Activated gamma-delta T cell (primary cell): ENCODE measurements at regions not wholly inside any gene's neighbourhood (a gene's known extent, or its start where the extent isn't known, plus 50 kb on each side); places are given as distances from the start of the nearest gene placed in this dataset.
"Not testable (repeated sequence)": the region's sequence is repeated elsewhere in the genome, so short reads cannot be mapped to it uniquely, and the experiment has no call there.

Experiments used
- DNase-seq: peaks from one replicate; lab custom pipeline; 2025; lab: John Stamatoyannopoulos, UW

DNA sequence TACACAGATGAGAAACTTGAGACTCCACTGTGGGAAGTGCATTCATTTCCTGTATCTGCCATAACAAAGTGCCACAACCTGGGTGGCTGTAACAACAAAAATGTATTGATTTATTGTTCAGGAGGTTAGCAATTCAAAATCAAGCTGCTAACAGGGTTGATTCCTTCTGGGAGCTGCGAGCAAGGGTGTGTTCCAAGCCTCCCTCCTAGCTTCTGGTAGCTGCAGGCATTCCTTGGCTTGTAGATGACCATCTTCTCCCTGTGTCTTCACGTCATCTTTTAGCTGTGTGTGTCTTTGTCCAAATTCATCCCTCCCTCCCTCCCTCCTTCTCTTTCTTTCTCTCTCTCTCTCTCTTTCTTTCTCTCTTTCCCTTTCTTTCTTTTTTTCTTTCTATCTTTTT, 258.1 kb downstream of the MSX2 start:
- DNase-seq: no peak

DNA sequence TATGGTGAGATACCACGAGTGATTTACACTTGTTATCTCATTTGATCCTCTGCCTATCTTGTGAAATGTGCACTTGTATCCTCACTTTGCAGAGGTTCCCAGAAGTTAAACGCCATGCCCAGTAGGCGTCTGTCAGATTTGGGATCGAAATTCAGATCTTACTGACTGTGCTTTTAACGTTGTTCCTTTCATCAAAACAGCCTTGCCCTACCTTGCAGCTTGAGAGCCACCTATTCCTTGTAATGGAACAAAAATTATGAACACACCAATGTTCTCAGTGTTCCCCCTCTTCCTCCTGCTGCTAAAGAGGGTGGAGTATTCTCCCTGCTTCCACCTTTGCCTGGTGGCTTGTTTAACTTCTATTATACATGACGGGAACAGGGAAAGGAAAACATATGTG, 257.0 kb downstream of the MSX2 start:
- no peak for DNase-seq

DNA sequence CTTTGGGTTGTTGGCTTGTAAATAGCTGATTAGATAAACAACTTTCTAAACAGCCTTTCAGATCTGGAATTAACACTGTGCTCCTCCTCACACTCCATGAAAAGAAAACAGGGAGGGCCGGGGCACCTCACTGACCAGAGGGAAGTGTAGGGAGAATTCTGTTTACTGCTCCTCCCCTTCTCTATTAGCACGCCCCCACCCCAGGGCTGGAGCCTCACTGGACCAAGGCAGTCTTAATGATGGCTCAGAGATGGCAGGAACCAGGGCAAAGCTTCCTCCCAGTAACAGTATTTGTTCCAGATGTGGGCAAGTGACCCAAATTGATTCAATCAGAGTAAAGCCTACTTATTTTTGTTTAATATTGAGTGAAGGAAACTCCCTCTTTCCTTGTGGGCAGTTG, 256.6 kb downstream of the MSX2 start:
- DNase-seq: no peak

DNA sequence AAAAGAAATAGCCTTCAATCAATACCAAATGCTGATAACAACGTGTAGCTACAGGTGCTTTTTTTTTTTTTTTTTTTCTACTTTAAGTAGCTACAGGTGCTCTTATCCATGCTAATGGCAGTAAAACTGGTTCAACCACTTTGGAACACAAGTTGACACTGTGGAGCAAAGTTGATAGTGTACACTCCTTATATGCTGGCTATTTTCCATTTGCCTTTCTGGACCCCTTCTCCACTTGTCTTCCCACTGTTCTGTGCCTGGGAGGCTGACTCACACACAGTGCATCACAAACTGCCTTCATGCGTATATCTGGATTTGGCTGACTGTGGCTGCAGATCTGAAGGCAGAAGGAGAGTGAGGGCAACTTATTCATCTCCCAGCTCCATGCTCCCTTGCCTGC, 247.9 kb downstream of the MSX2 start:
- DNase-seq: no peak

DNA sequence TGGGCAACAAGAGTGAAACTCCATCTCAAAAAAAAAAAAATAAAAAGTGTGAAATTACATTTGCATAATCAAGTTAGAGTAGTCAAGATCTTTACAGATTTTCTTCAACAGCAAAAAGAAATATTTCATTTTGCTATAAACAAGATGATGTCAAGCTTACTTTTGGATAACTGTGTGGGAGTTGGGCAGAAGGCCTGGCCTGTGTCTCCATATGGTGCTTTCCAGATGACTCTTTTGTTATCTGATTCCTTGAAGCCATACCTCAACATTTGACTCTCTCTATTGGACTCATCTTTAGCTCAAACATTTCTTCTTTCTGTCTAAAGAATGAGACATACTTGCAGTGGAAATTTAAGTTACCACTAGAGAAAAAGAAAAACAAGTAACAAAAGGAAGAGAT, 246.8 kb downstream of the MSX2 start:
- DNase-seq: no peak

DNA sequence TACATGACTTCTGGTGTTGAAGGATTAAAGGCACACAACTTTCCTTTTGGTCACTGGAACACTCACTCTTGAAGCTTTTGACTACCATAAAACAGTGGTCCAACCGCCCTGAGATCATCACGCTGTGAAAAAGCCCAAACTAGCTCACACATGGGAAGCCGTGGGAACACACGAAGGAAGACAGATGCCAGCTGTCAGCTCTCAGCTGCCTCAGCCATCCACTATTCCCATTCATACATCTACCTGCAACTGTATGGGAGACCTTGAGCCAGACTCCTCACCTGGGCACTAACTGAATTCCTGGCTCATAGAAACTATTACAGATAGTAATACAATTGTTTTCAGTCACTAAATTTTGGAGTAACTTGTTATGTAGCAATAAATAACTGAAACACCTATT, 246.1 kb downstream of the MSX2 start:
- DNase-seq: no peak

DNA sequence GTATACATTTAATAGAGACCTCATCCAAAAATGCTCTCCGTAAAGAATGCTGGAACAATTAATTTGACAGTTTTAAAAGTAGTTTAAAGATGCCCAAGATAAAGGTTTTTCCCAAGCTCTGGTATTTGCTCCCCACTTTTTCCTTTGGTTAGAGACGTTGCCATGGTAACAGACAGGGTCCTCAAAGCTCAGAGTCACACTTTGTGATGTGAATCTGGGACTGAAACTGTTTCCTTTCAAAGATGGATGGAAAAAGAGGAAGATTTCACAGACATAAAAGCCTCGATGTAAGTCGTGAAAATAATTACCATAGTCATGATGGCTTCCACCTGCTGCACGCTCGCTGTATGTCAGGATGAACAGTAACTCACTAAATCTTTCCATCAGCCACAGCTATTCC, 229.5 kb downstream of the MSX2 start:
- DNase-seq: no peak

DNA sequence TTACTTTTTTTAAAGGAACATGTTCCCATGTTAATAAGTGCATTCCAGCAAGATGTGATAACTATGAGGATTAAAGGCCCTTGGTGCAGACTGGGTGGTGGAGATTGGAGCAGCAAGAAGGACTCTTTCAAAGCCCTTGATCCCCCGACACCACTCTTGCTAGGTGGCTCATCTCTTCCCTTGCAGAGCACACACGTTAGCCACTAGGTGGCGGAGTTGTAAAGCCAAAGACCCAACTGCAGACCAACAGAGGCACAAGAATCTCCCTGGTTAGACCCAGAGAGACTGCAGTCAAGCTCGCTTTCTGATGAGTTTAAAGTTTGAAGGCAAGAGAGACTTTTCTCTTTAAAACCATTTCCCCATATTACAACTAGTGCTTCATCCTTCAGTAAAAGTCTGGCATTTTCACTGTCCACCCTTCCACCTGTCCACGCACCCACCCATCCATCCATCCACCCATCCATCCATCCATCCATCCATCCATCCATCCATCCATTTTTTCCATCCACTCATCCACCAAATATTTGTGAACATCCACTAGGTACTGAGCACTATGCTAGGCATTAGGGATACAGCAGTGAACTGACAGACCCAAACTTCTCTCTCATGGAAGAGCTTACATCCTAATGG, 226.9 kb downstream of the MSX2 start:
- DNase-seq: no peak

DNA sequence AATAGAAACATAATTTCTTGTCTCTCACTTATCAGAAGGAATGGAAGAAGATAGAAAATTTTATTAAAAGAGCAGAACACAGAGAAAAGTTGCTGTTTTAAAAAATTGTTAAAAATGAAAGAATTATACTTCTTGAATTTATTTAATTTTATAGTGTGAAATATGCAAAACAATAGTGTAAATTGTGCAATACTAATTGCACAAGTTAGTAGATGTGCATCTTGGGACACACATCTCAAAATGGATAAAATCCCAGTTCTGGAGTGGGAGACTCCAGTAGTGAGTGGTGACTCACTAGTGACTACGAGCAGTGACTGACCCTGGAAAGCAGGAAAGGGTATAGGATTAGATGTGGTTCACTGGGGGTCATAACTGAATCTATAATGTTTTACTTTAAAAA, 223.2 kb downstream of the MSX2 start:
- DNase-seq: no peak

DNA sequence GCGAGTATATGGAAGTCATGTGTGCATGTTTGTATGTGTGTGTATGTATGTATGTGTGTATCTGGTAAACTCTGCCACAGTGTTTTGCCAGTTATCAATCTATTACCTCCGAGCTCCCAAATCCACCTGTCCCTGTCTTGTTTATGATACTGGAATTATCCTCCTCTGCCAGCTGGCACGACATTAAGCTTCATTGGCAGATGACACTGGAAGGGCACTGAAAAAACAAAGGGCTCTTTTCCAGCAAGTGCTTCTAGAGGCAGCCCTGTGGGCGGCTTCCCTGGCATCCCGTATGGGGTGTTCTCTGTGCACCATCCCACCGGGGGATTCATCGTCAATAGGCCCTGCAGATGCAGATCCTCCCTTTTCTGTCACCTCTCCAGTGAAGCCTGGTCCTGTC, 221.5 kb downstream of the MSX2 start:
- DNase-seq: no peak

DNA sequence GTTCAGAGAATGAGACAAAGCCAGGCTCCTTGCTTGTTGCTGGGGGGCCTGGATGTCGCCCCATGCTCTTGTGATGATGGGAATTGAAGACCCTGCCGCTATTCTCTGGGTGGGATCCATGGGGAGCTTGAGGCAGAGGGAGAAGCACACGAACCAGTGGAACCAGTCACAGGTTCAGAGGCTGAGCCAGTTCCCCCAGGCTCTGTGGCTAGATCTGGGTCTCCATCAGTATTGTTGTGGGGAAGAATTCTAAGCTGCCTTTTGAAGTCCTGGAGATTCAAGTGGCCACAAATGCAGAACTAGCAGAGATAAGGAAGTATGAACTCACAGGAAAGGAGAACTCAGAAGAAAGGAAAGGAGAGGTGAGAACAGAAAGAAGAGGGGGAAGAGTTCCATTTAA, 219.4 kb downstream of the MSX2 start:
- DNase-seq: no peak

DNA sequence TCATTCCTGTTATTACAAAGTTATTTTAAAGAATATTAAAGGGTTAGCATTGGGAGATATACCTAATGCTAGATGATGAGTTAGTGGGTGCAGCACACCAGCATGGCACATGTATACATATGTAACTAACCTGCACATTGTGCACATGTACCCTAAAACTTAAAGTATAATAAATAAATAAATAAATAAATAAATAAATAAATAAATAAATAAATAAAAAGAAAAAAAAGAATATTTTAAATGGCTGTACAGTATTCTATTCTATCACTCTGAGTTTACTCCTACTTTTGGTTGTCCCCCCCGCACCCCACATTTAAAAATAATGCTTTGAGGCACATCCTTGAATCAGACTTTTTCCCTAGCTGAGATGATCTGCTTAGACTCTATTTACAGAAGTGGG, 218.6 kb downstream of the MSX2 start:
- DNase-seq: not testable (repeated sequence)

DNA sequence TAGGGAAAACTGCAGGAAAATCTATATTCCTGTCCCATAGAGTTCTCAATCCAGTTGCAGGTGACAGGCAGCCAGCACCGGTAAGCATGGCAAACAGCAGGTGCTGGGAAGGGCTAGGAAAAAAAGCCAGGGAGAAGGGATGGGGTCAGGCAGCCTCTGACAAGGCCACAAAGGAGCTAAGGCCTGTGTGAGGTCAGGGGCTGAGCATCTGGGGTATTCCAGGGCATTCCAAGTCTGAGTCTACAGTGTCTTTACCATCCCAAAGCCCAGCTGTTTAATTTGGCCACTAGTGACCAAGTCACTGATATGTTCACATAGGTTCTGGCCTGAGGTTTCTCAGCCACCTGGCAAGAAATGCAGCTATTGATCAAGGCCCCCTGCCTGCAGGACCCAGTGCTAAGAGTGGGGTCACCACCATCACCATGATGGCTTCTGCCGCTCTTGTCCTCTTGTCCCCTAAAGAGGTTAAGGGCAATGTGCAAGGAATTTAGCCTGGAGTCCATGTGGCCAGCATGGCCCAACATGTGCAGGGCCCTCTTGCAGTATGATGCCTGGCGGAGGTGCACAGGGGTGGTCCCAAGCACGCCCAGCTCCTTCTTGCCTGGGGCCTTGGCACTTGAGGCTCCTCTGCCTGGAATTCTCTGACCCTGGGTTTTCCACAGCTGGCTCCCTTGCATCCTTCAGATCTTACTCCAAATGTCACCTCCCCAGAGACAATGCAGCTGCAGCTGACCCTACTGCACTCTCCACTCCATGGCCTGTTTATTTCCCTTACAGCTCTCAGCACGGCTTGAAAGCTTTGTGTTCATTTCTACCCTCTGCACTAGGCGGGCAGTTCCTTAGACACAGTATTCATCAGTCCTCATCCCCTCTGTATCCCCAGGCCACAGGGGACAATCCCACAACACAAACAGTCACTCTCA, 213.1 kb downstream of the MSX2 start:
- DNase-seq: no peak

DNA sequence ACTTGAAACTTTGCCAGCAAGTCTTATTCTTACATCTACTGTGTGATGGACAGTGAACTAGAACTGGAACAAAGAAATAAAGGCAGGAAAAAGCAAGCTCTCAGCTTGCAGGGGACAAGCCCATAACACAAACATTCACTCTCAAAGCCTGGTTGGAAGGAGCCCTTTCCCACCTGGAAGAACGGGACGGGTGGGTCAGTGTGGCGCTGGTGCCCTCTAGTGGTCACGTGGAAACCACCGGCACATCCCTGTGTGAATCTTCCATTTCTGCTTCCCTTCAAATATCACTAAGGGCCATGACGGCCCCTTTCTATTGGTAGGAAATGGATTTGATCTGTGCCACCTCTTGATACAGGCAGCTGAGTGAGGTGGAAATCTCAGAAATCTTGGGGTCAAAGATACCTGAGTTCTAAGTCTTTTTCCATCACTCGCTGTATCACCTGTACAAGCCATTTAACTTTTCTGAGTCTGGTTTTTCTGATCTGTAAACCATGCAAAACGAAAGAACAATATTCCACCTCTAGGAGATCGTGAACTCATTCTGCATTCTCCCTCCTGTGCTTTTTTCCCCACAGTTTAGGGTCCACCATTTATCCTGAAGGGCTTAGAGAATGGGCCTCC, 211.6 kb downstream of the MSX2 start:
- DNase-seq: no peak

DNA sequence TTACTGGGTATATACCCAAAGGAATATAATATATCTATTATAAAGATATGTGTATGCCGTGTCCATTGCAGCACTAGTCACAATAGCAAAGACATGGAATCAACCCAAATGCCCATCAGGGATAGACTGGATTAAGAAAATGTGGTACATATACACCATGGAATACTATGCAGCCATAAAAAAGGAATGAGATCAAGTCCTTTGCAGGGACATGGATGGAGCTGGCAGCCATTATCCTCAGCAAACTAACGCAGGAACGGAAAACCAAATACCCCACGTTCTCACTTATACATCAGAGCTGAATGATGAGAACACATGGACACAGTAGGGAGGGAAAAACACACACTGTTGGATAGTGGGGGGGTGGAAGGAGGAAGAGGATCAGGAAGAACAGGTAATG, 206.7 kb downstream of the MSX2 start:
- DNase-seq: not testable (repeated sequence)

DNA sequence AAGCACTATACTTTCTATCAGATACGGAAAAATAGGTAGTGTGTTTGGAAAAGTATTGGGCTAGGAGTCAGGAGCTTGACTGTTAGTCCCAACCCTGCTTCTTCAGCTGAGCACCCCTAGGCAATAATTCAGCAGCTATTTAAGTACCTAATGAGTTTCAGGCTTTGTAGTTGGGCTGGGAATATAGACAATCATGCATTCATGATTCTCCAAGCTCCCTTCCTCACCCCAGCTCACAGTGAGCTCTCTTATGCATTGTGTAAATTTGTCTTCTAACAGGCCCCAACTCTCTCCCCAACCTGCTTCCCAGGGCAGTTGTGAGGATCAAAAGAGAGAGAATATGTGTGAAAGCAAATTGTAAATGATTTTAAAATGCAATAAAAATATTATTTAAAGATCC, 201.2 kb downstream of the MSX2 start:
- DNase-seq: no peak

DNA sequence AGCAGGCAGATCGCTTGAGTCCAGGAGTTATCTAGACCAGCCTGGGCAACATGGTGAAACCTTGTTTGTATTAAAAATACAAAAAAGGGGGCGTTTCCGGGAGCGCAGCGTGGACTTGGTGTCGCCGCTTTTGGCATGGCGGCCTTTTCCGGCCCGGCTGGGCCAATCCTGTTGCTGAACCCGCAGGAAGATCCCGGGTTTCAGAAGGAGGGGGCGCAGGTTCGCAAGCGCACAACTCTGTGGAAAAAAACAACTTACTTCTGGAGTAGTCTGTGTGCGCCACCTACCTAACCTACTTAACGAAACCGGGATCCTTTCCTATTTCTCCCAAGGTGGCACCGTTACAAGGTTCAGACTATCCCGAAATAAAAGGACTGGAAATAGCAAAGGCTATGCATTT, 198.6 kb downstream of the MSX2 start:
- DNase-seq: no peak

DNA sequence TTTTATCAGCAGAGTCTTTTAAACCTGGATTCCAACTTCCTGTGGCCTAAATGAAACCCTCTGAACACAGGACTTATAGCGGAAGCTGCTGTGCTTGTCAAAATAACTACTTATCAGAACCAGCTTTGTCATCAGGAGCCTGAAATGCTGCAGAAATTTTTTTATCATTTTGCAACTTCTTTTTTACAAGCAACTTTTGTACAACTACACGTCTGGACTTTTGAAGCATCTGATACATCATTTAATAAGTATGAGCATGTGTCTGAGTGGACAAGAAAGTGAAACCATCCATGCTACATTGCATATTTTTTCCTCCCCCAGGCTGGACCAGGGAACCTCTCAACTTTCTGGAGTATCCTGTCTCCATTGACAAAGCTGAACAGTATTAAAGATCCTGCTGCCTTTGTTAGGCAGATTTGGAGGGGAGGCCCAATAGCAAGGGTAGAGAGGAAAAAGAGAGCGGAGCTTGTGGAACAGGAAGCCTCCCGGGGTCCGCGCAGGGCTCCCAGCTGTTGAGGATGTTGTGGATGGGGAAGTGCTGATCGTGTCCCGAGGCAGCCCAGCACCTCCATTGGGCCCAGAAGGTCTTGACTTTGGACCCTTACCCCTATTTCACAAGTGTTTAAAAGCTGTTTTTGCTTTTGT, 196.6 kb downstream of the MSX2 start:
- no peak for DNase-seq

DNA sequence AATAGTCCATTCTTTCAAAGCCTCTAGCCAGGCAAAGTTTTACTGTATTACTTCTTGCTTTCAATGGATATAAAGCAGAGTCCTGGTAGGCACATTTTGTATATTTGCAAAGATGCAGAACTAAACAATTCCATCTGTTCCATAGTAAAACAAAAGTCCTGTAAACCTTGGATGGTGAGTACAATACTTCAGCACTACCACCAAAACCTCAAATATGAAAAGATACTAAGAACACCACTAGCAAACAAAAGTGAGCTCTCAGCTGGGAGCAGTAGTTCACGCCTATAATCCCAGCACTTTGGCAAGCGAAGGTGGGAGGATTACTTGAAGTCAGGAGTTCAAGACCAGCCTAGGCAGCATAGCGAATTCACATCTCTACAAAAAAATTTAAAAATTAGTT, 195.0 kb downstream of the MSX2 start:
- DNase-seq: no peak

DNA sequence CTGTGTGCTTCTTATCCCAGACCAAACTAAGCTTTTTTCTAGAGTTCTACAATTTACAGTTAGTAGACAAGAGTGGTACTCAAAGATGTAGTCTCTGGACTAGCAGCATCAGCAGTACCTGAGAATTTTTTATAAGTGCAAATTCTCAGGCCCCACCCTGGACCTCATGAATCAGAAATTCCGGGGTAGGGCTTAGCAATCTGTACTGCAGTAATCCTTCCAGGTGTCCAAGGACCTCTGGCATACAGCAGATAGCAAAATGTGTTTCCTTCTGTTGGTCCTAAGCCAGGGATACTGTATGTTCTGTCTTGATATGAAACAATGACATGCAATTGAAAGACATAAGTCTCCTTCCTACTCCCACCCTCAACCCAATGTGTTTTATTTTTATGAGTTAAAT, 194.3 kb downstream of the MSX2 start:
- DNase-seq: no peak

DNA sequence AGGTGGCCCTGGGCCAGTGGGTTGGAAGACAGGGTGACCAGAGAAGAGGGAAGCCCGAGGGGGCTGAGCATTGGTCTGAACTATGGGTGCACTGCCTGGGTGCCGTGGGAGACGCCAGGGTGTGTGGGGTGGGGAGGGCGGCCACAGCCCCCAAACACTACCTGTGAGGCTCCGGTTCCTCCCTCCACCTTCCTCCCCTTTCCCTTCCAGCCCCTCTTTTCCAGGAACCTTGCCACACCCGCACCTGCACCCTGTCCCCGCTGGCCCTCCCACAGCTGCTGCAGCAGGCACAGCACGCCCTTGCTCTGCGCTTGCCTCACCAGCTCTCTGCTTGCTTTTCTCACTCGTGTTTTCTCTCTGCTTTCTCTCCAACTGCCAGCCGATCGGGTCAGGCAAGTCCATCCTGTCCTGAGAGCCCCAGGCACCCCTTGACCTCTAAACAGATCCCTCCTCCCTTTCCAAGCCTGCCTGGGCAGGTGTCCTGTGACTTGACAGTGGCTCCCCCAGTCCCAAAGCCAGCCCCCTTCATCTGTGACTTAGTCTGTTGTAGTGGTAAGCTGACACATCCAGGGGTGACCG, 193.7 kb downstream of the MSX2 start:
- DNase-seq: no peak

DNA sequence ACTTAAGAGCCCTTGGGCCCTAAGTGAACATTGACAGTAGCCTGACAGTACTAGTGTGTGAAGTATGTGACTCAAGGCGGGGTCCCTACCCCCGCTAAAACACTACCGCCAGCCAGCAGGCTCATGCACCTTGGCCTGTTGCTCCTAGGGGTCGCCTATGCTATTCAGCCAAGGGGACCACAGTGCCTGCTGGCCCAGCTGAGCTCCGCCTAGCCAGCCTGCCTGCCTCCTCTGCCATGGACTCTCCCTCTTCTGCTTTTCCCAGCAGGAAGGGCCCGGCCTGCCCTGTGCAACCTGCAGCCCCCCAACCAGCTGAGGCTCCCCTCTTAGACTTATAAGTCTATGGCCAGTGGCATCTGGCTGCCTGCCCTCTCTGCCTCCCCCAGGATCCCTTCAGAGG, 193.1 kb downstream of the MSX2 start:
- not testable (repeated sequence) for DNase-seq
